RKO (cell line): ENCODE measurements at regions not wholly inside any gene's neighbourhood (a gene's known extent, or its start where the extent isn't known, plus 50 kb on each side); places are given as distances from the start of the nearest gene placed in this dataset.

ENCODE experiments used
- DNase-seq: peaks from one replicate; pipeline ENCODE4 v3.0.0-alpha.2; 2016; ENCODE audit warnings: low spot score

DNA sequence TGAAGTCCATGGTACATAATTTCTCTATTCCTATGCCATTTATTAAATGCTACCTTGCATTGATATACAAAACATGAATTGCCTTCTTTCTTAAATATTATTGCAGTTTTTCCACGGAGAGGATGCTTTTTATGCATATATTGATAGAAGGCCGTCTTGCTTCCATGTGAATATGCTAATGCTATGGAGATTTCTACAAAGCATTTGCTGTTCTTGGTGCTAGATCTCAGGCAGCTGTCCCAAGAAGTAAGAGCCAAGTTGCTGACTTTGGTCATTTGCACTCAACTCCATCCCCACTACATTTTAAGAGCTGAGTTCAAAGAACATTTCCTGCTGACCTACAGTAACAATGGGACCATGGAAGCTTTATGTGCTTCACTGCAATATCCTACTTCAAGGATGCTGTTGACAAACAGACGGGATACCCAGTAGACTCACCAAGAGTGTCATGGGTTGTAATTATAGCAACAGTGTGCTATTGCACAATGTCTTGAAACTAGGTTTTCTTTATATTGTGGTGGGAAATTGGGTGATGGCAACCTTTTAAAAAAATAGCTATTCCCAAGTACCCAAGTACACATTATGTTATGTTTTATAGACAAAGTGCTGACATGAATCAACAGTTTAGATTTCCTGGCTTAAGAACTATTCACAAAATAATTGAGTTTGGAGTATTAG, 1172.4 kb upstream of the PIK3C3 start:
- no peak for DNase-seq

DNA sequence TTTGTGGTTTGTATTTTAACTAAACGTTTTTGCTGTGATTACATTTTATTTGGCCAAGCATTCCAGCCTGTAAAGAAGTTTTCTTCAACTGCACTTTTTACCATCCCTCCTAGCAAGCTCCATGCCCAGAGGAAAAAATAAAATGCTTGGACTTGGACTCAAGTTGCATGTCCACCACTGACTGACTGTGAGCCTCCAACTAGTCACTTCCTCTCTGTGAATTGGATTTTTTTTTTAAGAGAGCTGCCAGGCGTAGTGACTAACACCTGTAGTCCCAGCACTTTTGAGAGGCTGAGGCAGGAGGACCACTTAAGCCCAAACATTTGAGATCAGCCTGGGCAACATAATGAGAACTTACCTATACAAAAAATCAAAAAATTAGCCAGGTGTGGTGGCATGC, 1185.2 kb upstream of the PIK3C3 start:
- no peak for DNase-seq

DNA sequence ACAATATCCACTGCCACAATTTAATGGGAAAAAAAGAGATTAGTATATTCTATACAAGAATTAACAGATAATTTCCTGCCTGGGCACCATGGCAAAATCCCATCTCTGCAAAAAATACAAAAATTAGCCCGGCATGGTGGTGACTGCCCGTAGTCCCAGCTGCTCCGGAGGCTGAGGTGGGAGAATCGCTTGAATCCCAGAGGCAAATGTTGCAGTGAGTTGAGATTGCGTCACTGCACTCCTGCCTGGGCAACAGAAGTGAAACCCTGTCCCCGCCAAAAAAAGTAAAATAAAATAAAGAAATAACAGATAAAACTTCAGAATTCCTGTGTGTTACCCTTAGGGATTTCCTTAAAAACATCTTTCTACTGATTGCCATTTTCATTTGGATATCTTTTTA, 1194.8 kb upstream of the PIK3C3 start:
- DNase-seq, result no peak

DNA sequence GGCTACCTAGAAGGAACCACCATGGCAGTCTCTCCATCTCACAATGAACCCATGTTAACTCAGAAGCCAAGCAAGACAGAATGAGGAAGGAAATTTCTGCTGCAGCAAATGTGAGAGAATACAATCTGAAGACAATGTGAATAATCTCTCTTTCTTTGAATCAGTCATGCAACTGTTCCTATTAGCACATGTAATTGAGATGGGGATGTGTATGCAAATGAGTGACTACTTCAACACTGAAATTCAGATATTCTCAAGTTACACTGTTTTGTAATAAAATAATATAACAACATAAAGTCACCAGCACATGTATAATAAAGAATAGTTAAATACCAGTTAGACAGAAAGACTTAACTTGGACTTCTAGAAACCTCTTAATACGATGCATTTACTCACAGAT, 1200.6 kb upstream of the PIK3C3 start:
- DNase-seq, result no peak

DNA sequence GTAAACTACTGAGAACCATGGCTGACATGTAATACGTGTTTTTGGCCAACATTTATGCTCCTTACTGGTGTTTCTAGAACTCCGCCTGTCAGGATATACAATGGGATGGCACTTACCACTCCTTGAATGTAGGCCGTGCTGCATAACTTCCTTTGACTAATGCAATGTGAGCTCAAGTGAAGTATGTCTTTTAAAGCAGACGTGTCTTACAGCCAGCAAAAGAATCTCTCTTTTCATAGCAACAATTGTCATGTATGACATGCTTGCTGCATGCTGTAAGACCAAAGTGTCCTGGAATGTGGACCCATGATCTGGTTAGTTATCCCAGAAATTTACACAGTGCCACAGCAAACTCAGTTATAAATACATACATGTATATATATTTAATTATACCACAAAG, 1202.7 kb upstream of the PIK3C3 start:
- DNase-seq, result no peak

DNA sequence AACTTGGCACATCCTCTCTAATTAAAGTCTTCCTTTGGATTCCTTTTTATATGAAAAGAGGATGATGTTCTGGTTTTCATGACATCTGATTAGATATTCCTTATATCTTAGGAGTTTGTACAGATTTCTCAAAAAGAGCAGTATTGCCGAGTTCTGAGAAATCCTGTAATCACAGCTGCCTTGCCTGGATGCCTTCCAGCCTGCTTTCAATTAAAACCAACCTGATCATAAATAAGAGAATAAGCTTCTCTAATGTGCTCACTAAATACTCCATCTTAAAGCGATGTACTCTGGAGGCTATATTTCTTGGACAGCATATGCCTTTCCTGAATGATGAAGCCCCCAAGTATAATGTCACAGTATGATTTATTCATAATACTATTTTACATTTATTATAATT, 1203.8 kb upstream of the PIK3C3 start:
- DNase-seq, result no peak

DNA sequence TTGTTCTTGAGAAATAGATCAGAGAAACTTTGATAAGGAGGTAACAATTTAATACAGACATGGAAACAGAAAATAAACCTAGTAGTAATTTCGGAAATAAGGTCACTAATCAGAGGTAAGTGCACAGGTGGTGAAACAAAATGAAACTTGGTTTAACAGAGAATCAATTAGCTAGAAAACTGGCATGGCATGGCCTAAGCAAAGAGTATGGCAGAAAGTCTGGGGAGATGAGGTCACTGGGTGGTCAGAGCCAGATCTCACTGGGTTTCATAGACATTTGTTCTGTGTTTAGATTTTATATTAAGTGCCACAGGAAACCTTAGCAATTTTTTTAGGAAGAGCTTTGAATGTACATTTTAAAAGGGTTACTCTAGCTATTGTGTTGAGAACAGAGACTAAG, 1216.0 kb upstream of the PIK3C3 start:
- no peak for DNase-seq

DNA sequence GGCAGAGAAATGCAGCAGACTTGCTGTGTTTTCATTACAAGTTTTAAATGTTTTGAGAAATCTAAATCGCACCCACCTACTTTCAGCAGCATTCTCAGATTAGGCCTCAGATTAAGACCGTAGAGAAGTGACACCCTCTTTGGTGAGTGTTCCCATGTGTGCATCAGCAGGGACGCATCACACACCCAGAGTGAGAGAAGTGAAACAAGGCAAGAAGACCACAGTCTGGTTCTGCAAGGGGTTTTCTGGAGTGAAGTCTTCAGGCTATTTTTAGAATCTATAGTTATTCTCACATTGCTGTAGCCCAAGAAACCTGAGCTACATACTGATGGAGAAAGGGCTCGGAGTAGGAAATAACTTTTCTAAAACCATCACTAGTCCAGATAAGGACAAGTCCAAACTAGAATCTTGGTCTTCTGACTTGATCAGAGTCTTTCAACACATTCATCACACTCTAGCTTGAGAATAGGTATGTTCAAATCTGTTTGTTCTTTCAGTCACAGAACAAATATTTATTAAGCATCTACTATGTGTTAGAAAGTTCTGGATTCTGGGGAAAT, 1216.6 kb upstream of the PIK3C3 start:
- DNase-seq, result no peak

DNA sequence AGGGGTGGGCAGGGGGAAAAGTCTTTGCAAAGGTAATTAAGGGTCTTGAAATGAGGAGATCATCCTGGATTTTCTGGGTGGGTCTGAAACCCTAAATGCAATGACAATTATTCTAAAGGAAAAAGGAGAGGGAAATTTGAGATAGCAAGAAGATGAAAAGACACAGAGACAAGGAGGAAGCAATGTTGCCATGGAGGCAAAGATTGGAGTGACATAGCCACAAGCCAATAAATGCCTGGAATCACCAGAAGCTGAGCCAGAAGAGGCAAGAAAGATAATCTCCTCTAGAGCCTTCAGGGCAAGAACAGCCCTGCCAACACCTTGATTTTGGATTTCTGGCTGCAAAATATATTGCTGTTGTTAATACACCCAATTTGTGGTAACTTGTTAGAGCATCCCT, 1246.3 kb upstream of the PIK3C3 start:
- DNase-seq, result no peak

DNA sequence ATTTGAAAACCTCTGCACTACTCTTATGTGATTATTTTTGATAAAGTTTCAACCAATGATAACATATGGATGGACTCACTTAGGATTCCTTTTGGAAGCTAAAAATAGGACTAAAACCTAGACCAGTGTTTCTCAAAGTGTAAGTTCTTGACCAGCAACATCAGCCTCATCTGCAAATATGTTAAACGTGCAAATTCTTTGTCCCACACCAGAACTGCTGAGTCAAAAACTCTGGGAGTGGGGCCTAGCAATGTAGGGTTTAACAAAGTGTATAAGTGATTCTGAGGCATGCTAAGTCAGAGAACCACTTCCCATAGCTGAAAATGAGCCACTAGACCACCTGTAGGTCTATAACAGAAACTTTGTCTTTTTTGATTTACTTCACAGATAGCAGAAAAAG, 1247.2 kb upstream of the PIK3C3 start:
- no peak for DNase-seq

DNA sequence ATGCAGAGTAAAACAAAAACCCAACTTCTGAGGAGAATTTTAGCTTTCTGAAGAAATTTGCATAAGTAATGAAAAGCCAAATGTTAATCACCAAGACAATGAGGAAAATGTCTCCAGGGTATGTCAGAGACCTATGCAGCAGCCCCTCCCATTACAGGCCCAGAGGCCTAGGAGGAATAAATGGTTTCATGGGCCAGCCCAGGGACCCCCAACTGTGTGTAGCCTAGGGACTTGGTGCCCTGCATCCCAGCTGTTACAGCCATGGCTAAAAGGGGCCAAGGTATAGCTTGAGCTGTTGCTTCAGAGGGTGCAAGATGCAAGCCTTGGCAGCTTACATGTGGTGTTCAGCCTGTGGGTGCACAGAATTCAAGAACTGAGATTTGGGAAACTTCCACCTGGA, 1256.9 kb upstream of the PIK3C3 start:
- no peak for DNase-seq

DNA sequence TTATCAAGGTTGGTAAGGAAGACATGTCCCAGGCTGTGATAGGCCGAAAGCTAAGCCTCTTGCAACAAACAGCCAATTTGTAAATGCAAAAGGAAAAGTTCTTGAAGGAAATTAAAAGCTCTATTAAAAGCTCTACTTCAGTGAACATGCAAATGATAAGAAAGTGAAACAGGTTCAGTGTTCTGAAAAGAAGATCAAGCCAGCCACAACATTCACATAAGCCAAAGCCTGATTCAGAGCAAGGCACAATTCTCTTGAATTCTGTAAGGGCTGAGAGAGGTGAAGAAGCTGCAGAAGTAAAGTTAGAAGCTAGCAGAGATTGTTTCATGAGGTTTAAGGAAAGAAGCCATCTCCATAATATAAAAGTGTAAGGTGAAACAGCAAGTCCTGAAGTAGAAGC, 1259.5 kb upstream of the PIK3C3 start:
- DNase-seq, result no peak

DNA sequence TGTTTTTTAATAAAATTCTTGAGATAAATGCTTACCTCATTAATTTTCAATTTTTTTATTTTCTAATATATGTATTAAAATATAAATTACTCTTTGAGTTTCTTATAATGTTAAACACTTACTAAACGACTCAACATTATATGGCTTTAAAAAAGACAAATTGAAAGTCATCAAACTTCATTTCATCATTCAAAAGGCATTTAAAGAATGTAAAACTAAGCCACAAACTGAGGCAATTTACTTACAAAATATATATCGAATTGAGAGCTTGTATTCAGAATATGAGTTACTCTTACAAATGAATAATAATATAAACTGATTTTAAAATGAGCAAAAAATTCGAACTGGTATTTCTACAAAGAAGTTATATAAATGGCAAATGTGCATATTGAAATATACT, 1262.2 kb upstream of the PIK3C3 start:
- DNase-seq, result no peak

DNA sequence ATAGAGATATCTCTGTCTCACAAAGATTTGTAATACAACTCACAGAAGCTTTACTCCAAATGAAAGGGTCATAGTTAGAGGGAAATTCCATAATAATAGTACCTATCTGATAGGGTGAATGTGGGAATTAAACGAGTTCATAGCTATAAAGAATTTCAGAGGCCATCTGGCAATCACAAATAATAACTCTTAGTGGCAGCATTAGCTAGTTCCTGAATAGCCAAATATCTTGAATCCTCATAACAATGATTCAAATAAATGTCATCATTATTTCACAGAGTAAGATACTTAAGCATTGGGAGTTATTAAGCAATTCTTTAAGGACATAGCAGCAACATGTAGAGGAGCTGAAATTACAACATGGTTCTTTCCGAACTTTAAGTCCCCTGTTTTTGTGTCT, 1265.0 kb upstream of the PIK3C3 start:
- no peak for DNase-seq

DNA sequence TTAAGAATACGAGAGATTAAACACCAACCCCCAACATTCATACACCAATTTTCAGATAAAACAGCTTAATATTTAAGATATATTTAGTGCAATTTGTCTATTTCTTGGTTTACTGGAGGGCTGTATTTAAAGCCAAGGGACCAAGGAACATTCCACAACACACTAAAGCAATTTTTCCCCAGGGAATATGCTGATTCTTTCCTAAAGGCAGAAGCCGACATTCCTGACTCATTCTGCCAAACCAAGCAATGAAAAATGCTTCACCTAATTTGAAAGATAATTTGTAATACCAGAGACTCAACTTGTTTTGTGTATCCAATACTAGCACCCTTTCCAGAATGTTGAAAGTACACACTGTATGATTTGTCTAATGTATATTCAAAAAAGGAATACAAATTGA, 1267.6 kb upstream of the PIK3C3 start:
- no peak for DNase-seq

DNA sequence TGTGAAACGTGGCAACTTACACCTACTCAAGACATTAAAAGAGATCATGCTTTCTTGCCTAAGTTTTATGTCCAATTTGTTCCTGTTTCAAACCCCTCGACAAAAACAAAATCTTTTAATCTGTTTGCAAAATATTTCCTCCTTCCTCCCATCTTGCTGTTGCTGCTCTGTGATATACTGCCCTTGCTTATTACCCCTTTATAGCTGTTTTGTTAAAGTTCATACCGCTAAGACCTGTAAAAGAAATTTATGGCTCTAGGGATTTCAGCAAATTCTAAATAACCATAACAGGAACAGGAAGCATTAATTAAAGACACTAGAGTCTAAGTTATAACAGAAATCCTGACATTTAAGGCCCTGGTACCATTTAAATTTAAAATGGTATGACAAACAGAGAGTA, 1268.2 kb upstream of the PIK3C3 start:
- no peak for DNase-seq

DNA sequence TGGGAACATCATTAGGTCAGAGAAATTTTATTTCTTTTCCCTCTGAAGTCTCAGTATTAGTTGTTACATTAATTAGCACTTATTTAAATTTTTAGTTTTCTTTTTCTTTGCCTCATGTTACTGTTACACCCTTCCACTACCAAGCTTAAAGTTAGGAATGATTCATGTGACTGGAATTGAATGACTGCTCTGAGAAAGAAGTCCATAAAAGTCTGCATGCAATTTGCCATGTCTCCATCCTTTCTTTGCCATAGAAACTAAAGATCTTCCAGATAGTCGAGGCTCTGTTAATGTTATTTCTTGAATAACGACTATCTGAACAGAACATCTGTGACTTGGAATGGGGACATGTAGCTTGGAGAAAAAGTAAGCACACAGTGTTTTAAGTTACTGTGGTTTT, 1269.8 kb upstream of the PIK3C3 start:
- peak; percentile 6 for DNase-seq

DNA sequence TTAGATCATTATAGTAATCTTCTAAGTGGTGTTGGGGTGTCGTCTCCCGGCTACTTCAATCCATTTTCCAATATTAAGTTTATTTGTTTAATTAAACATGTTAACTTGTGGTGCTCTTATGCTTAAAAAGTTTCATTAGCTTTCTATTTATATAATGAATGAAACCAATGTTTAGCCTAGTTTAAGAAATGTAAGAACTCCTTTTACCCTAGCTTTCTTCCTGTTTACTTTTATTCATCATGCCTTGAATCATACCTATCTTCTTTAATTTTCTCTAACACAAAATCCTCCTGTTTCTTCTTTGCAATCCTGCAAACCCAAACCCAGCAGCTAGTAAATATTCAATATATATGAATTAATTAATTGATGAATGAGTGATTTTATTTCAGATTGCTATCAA, 1276.7 kb upstream of the PIK3C3 start:
- DNase-seq, result no peak

DNA sequence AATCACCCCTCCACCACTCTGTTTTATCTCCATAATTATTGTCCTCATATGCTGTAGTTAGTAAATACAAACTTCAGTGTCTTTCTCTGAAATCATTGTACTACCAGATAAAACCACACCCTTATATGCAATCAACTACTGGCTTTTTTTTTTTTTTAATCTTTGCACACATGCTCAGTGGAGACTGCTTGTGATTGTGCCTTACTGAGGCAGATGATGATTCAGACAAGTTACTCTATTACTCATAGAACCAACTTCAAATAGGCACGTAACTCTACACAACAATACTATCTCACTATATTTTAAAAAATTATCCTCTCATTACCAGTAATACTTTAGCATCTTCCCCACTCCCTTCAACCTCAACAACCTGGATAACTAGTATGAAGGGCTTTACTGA, 1278.4 kb upstream of the PIK3C3 start:
- no peak for DNase-seq

DNA sequence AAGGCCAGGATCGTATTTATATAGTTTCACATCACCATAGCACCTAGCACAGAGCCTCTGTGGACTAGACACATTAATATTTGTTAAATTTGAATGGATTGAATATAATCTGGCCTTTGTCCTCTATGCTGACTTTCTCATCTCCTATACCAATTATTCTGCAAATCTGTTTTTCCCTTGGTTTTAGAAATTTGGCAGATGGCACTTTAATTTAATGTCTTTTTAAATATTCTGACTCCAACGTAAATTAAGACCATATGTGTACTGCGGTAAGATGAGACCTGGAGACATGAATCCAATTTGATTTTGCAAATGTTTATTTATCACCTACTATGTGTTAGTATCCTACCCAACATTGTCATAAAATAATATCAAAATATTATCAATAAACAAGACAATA, 1281.9 kb upstream of the PIK3C3 start:
- DNase-seq, result no peak

DNA sequence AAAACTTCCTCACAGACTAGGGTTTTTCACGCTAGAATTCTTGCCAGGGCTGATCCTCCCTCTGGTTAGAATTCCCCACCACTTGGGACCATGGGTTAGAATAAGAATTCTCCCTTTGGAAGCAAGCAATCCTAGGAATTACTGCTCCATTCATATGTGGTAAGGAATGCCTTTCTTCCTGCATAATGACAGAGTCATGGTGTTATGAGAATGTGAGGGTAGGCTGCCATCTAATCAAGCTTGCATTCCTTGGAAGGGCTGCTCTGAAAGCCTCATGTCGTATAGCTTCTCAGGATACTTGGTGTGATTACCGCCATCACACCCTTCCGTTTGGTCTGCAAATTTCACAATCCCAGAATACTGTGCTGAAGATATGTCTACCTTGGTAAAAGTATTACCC, 1282.4 kb upstream of the PIK3C3 start:
- no peak for DNase-seq

DNA sequence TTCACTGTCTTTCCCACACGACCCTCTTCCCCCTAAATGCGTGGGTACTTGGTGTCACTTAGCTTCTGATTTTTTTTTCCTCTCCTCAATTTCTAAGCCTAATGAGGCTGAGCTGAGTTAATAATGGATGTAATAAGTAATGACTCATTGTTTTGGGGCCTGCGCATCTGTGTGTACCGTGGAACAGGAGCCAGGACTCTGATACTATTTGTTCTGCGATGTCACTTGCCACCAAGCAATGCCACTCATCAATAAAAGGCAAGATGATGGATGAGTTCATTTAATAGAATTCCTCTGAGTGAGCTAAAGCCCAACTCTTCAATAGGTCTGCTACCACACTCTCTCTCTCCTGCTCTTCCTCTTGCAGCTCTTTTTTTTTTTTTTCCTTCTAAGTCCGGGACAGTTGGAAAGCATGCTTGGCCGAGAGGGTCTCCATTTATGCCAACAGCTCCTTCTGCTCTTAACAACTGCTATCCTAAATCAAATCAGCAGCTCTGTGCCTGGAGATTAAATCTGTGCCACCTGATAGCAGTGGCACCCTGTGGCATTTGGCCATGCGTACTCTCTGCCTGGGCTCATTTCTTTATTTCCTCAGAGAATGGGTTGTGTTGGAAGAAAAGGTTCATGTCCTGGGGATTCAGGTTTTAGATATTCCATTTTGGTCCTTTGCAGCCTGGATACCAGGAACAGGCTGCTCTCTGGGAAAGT, 1284.2 kb upstream of the PIK3C3 start:
- no peak for DNase-seq

DNA sequence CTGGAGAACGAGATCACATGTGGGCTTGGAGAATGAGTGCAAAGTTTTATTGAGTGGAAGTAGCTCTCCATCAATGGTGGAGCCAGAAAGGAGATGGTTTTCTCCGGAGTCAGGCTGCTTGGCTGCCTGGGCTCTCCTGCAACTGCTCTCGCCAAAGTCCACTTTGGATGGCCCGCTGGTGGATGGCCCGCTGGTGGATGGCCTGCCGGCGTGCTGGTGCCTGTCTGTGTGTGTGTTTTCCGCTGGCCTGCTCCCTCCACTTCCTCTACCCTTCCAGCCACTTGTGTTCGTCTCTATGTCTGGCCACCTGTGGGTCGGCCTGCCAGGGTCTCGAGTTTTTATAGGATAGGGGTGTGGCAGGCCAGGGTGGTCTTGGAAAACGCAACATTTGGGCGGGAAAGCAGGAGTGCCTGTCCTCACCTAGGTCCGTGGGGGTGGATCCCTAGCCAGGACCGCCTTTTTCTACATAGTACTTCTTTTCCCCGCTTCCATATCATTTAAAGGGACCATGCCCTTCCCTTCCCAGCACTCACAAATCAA, 1292.1 kb upstream of the PIK3C3 start:
- DNase-seq, result no peak

DNA sequence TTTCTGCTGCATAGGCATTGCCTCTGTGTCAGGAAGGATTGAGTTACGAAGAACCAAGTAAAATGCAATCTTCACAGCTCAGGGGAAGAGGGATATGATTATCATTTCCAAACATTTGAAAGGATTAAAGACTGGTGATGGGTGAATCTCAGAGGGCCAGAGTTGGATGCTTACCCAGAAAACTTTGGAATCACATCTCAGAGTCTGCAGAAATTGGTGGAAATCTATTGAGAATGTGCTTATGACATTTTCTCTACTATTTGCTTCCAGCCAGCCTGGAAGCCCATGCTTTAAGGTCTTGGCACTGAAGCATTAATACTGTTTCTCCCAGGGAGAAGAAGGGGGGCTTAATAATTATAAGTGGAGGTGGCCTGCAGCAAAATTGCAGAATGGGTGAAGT, 1301.4 kb upstream of the PIK3C3 start:
- DNase-seq, result no peak
